Stimulated activated CD8-positive, alpha-beta memory T cell treated with anti-CD3 and anti-CD28 coated beads, Interleukin-12 subunit alpha, Interleukin-12 subunit beta, amount 100 ng/mL, for 24 hours (primary cell): ENCODE measurements at regions not wholly inside any gene's neighbourhood (a gene's known extent, or its start where the extent isn't known, plus 50 kb on each side); places are given as distances from the start of the nearest gene placed in this dataset.
"Not testable (repeated sequence)": the region's sequence is repeated elsewhere in the genome, so short reads cannot be mapped to it uniquely, and the experiment has no call there.

ENCODE experiments used
- DNase-seq: peaks from one replicate; pipeline ENCODE4 v3.0.0-alpha.2; 2020; ENCODE audit errors: extremely low read depth

GRCh38 chr11:134592391-134592990 lies 180.4 kb upstream of the B3GAT1 start:
- DNase-seq: no peak

GRCh38 chr11:134591338-134591737 lies 179.3 kb upstream of the B3GAT1 start:
- no peak for DNase-seq

DNA sequence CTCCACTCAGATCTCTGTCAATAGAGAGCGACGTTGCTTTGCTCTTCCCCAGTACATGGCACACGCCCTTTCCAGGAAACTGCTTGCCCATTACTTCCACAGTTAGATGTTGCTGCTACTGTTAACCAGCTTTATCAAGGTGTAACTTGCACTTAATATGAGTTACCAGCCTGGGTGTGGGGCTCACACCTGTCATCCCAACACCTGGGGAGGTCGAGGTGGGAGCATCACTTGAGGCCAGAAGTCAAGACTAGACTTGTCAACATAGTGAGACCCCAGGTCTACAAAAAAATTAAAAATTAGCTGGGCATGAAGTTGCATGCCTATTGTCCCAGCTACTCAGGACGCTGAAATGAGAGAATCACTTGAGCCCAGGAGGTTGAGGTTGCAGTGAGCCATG lies 177.1 kb upstream of the B3GAT1 start:
- no peak for DNase-seq

GRCh38 chr11:134588460-134589110 lies 176.5 kb upstream of the B3GAT1 start:
- not testable (repeated sequence) for DNase-seq

GRCh38 chr11:134587345-134587744 lies 175.3 kb upstream of the B3GAT1 start:
- no peak for DNase-seq

- DNase-seq: no peak
Measured at GRCh38 chr11:134586726-134587125, 174.7 kb upstream of the B3GAT1 start.

DNA sequence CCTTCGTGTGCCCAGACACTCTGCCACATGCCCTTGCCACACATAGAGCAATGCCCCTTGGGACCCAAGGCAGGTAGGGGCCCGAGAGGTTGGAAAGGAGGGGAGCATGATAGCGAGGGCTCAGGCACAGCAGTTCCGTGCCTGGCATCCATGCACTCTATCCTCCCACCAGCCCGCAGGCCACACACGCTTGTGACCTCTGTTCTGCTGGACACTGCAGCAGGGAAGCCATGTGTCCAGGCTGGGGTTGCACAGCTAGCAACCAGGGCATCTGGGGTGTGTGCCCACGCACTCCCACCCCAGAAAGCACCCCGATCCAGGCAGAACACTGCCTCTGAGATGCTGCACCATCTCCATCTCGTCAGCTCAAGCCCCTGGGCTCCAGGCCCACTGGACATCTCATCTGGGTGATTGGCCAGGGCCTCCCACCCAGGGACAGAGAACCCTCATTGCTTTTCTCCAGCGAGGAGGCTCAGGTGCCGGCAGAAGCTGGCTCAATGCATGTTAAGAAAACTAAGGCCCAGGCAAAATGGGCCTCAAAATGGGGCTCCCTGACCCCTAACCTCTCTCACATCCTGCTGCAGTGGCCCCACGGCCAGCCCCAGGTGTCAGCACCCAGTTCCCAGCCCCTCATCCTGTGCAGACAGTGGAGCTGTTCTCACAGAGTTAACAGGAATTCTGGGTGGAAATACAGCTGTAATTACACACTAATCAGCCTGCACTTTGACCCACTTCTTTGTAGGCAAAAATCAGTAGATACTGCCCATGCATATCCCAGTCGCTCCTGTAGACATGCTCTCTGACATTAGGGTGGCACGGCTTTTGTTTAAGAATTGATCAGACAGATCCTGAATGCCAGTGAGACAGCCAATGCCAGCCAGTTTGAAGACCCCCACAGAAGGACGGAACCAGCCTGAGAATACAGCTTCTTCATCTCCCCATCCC lies 173.9 kb upstream of the B3GAT1 start:
- no peak for DNase-seq

DNA sequence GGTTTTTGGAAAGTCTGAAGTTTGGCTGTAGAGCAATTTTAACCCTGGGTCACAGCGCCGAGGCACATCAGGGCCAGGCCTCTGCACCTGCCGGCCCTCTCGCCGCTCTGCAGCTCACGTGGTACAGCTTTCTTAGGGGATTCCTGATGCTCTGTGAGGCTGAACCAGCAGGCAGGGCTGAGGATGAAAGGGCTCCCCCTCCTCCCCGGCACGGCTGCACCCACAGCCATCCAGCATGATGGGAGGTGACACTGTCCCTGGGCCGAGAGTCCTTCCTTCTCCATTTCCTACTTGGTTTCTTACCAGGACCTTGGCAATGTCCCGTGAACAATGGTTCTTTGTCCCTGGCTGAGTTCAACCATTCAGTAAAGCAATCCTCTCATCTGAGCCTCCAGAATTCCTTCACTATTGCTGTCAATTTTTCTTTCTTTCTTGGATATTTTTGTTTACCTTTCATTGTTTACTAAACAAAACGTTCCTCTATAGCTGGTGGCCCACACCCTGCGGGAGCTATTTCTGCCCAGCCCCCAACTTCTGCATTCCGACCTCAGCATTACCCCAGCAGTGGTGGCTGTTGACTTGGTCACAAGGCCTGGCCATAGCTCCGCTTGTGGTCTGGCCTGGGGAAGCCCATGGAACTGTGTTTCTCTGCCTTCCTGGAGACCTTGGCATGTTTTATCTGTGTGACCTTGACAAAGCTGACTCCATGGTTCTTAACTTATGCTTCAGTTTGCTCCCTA lies 172.8 kb upstream of the B3GAT1 start:
- no peak for DNase-seq

GRCh38 chr11:134584001-134584561 lies 172.0 kb upstream of the B3GAT1 start:
- no peak for DNase-seq

- no peak for DNase-seq
Measured at GRCh38 chr11:134583397-134583990, 171.5 kb upstream of the B3GAT1 start.

DNA sequence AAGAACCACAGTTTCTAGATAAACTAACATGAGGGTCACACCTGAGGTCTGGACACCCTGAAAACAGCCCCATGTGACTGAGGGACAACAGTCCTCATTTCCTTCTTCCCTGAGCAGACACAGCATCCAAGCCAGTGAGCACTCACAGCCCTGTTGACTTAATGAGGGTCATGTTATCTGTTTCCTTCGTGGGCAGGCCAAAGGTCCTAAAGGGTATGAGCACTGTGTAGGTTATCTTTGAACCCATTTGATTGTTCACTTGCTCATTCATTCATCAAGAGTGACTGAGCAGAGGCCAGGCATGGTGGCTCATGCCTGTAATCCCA lies 170.7 kb upstream of the B3GAT1 start:
- DNase-seq: no peak

DNA sequence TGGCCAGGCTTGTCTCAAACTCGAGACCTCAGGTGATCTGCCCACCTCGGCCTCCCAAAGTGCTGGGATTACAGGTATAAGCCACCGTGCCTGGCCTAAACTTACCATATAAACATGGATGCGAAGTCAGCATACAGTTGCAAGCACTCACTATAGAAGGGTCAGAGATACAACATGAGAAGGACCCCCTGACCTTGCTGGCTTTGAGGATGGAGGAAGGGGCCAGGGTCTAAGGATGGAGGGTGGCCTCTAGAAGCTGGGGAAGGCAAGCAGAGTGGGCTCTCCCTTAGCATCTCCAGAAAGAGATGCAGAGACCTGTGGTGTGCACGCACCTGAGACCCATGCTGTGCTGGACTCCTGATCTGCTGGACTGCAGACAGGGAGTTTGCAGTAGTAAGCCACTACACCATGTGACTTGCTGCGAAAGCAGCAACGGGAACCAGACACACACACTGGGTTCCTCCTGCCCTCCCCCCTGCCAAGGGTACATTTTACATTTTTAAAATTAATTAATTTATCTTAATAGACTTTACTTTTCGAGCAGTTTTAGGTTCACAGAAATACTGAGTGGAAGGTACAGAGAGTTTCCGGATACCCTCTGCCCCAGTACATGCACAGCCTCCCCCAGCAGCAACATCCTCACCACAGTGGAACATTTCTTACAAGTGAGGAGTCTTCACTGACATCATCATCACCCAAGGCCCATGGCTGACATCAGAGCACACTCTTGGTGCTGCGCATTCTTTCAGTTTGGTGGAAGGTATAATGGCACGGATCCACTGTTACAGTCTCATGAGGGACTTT lies 170.1 kb upstream of the B3GAT1 start:
- no peak for DNase-seq

DNA sequence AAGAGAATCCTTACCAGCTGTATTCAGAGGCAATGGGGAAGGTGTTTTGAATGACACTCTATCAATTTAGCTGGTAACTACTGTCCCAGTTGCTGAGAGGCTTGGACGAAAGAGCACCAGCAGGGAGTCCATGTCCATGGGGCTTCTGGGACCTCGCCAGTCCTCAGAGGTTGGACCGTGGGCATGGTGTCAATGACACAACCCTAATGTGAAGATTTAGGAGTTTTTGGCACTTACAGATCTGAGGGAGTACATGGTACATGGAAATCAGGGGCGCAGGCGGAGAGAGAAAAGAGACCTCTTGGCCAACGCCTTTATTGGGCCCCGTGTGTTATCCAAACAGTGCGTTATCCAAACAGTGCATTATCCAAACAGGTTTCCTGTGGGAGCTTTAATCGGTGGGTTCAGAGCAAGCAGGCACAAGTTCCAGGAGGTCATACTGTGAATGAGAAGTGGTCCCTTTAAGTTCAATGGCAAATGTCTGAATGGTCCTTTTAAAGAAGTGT lies 169.1 kb upstream of the B3GAT1 start:
- DNase-seq: no peak

DNA sequence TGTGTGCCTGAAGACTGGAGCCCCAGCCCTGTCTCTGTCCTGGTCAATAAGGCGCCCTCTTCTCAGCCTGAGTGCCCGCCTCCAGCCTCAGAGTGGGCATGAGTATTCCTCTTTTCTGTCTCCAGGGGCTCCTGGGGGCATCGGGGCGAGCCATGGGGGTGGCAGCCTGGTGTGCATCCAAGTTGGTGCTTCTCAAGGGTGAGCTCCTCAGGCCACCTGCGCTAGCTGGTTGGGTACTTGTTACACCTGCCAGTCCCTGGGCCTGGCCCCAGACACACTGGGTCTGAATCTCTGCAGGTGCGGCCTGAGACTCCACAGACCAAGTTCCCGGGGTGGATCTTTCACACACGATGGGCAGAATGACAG lies 168.6 kb upstream of the B3GAT1 start:
- DNase-seq: no peak

DNA sequence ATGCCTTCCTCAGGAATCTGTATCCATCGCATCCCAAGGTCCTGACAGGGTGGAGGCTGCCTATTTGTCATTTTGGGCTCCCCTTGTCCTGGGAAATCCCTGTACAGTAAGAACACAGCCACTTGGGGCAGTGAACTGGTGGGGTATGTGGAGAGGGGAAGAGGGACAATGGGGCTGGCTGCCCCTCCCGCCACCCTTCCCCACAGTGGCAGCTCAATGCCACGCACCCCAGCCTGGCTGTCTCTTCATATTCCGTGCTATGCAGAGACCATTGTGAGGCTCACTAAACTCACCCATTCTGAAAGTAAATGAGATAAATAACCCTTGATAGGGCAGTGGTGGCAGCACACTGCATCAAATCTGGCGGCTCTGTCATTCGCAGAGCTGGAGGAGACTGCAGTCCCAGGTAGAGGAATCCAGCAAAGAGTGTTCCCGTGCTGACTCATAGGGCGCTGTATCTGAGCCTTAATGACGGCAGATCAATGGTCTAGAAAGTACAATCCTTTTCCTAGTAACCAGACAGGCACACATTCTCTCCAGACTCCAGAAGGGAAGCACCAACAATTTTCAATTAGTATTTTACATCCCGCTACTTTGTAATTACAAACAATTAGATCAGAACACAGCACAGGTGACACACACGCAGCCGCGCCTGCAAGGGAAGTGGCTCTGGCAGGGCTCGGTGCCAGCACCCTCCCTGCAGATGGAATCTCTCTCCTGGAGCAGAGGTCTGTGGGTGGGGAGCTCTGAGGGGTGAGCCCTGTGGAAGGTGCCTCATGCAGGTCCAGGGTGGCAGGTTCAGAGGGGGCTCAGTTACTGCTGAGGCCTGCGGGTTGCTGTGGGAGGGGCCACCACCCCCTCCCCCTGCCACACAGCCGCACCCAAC lies 167.9 kb upstream of the B3GAT1 start:
- DNase-seq: no peak

DNA sequence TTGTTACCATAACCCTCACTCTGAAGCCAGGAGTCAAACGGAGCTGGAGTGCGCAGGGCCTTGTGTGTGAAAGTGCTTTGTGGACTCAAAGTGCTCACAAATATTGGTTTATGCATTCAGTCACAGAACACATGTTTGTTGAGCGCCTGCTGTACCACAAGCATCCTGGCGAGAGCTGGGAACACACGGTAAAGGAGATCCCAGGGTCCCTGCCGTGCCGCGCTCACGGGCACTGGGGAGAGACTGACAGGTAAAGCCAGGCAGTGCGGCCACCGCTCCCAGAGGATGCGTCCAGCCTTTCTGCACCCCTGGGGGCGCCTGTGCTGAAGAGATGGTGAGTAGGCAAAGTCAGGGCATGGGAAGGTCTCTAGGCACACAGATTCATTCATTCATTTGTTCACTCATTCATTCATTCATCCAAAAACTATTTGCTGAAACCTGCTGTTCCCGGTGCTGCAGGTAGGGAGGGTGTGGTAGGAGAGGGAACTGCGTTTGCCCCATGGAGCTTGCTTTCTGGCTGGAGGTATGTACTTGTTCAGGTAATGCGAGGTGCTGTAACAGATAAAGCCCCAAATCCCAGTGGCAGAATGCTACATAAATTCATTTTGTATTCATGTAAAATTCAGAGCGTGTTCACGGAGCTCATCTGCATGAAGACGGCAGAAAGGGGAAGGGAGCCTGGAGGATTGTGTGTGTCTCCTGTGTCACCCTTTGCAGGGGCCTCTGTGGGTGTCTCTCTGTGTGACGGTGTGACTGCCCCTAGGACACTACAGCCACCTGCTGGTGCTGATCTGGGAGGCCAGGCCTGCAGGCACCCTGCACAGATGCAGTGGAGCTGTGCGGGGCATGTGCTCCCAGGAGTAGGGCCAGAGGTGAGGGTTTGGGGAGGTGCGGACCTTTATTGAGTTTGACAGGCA lies 167.0 kb upstream of the B3GAT1 start:
- DNase-seq: no peak

GRCh38 chr11:134577751-134578395 lies 165.8 kb upstream of the B3GAT1 start:
- DNase-seq: no peak

- no peak for DNase-seq
Measured at GRCh38 chr11:134576721-134577171, 164.7 kb upstream of the B3GAT1 start.
